Activated CD4-positive, alpha-beta T cell treated with anti-CD3 and anti-CD28 coated beads, Interleukin-2, amount 50 U/mL, for 16 hours (primary cell): ENCODE measurements at regions not wholly inside any gene's neighbourhood (a gene's known extent, or its start where the extent isn't known, plus 50 kb on each side); places are given as distances from the start of the nearest gene placed in this dataset.

Experiments
- DNase-seq: peaks from one replicate; pipeline ENCODE4 v3.0.0-alpha.2; 2020

GRCh38 chr16:11478431-11479119, 108.1 kb downstream of the LITAF start:
- no peak for DNase-seq

- no peak for DNase-seq
These were observed 106.8 kb downstream of the LITAF start for GRCh38 chr16:11479916-11480315.

- no peak for DNase-seq
These were observed 106.1 kb downstream of the LITAF start for GRCh38 chr16:11480634-11481033.

- no peak for DNase-seq
These were observed 104.7 kb downstream of the LITAF start for GRCh38 chr16:11481987-11482386.

GRCh38 chr16:11482946-11483748, 103.6 kb downstream of the LITAF start:
- DNase-seq, result no peak

- DNase-seq, result no peak
These were observed 101.9 kb downstream of the LITAF start for GRCh38 chr16:11484691-11485258.

GRCh38 chr16:11485676-11486075, 101.0 kb downstream of the LITAF start:
- DNase-seq, result no peak

- no peak for DNase-seq
These were observed 99.4 kb downstream of the LITAF start for GRCh38 chr16:11487289-11487688.

GRCh38 chr16:11488304-11488703, 98.4 kb downstream of the LITAF start:
- no peak for DNase-seq

- DNase-seq, result no peak
These were observed 95.2 kb downstream of the LITAF start for GRCh38 chr16:11491524-11491923.

GRCh38 chr16:11492808-11493530, 93.8 kb downstream of the LITAF start:
- no peak for DNase-seq

GRCh38 chr16:11493531-11493929, 93.2 kb downstream of the LITAF start:
- no peak for DNase-seq

- no peak for DNase-seq
These were observed 92.7 kb downstream of the LITAF start for GRCh38 chr16:11494029-11494428.

- DNase-seq, result no peak
These were observed 92.3 kb downstream of the LITAF start for GRCh38 chr16:11494433-11494832.

- no peak for DNase-seq
These were observed 91.7 kb downstream of the LITAF start for GRCh38 chr16:11495066-11495407.
